A549 (cell line): ENCODE measurements at regions not wholly inside any gene's neighbourhood (a gene's known extent, or its start where the extent isn't known, plus 50 kb on each side); places are given as distances from the start of the nearest gene placed in this dataset.

Experiments used
- CBX8 ChIP-seq: fragments of 200-600 bp; sonication (generic); IDR thresholded peaks from 2 replicates; pipeline ENCODE4 v1.6.1; 2016
- E2F6 ChIP-seq: IDR thresholded peaks from 2 replicates; pipeline ENCODE4 v1.6.1; 2012; ENCODE audit warnings: low read depth, borderline replicate concordance
- EP300 ChIP-seq, 2 experiments: fragments of >200 bp; sonication (Bioruptor Twin); formaldehyde crosslinking; IDR thresholded peaks; 2 replicates in 1 of 2; 3 replicates in 1 of 2; pipeline ENCODE4 v1.6.1; 2016 to 2017
- JUN ChIP-seq, 2 experiments: fragments of >200 bp; sonication (Bioruptor Twin); formaldehyde crosslinking; IDR thresholded peaks; 2 replicates in 1 of 2; 3 replicates in 1 of 2; pipeline ENCODE4 v1.6.1; 2016 to 2017
- NPAS2 ChIP-seq: fragments of 250-450 bp; sonication (Bioruptor Pico); IDR thresholded peaks from 2 replicates; pipeline ENCODE4 v1.8.0; 2022; ENCODE audit warnings: mild to moderate bottlenecking, moderate library complexity, borderline replicate concordance
- POLR2A ChIP-seq: IDR thresholded peaks from 2 replicates; pipeline ENCODE4 v1.6.1; 2012; ENCODE audit warnings: mild to moderate bottlenecking, low read length
- RAD21 ChIP-seq, 2 experiments: fragments of >200 bp in 1 of 2; sonication (Bioruptor Twin) in 1 of 2; formaldehyde crosslinking in 1 of 2; IDR thresholded peaks in 1 of 2; conservative IDR thresholded peaks in 1 of 2; 2 replicates in 1 of 2; 3 replicates in 1 of 2; pipeline ENCODE4 v1.6.1; 2012 to 2018; ENCODE audit warnings: inconsistent platforms in 1 of 2
- RCOR1 ChIP-seq: fragments of 150-350 bp; IDR thresholded peaks from 2 replicates; pipeline ENCODE4 v1.6.1; 2014; ENCODE audit warnings: antibody characterized with exemption, low read length, low read depth

DNA sequence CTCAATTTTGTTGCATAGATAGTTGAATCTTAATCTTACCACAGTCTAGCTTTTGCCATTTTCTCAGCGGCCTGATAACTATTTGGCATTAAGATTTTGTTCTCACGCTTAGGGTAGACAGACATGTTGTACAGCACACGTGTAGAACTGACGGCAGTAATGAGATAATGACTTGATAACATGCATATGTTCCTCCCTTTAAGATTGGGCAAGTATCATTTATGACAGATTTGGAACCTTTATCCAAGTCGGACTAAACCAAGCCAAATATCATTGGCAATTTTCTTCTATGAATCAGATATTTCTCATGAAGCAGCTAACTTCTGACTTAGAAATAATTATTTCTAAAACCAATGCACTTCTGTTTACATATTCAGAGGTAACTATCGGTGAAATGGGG, 205.5 kb downstream of the NDFIP2 start:
- TF ChIP-seq NPAS2 (CRISPR knock-in tag) (no peak), POLR2A (no peak), EP300 (IDR thresholded peaks at IDR 0.05) (no peak), RCOR1 (no peak), JUN (IDR thresholded peaks at IDR 0.05) (no peak), RAD21 (conservative IDR thresholded peaks at IDR 0.05 in 1 of 2, IDR thresholded peaks at IDR 0.05 in 1 of 2) (no peak), CBX8 (no peak), E2F6 (no peak)
